ENCODE measurements at regions not wholly inside any gene's neighbourhood (a gene's known extent, or its start where the extent isn't known, plus 50 kb on each side); places are given as distances from the start of the nearest gene placed in this dataset.

DNA sequence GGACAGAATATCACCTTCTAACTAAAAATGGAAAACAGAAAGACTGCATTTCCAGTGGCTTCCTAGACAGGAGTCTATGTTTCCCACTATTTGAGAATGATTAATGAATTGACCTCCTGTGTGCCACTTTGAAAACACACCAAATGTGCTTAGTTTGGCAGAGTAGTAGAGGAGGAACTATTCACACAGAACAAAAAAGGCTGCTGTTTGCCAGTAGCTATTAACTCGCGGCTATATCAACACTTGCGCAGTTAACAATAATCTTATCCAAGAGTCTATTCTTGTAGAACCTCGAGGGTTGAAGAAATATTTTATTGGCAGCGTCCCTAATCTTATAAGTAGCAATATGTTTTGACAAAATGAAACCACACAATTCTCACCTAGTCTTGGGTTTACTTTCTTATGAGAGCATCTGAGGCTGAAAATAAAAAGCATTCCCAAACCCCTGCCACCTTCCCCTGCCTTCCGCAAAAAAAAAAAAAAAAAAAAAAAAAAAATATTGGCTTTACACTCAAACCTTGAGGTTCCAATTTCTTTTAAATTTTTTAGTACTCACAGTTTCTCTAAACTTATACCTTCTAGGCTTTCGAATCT is 127.3 kb upstream of the FLRT2 start:
- no peak for DNase-seq

DNA sequence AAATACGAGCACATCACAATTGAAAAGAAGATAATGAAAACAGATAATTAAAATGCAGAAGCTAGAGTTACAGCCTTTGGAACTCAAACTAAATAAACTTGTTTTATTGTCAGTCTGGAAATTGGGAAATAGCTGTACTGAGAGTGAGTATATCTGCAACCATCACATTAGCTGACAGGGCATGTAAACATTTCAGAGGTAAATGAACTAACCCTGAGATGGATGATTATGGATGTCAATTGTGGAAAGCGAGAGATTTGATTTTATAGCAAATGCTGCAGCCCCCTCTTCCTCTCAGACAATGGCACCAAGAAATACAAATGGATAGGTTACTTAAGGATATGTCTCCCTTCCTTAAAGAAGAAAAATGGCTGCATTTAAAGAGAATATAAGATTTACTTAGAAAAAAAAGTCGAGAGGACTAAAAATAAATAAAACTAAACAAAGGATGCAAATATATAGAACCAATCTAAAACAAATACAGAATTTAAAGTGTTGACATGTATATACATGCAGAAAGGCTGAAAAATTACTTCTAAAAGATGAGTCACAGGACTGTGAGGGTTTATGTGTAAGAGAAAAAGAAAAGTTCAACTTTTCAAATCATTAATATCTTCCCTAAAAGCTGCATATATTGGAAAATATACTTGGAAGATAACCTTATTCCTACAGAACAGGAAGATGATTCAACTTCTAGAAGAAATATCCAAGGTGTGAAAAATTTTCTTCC is 120.3 kb upstream of the FLRT2 start:
- no peak for DNase-seq

DNA sequence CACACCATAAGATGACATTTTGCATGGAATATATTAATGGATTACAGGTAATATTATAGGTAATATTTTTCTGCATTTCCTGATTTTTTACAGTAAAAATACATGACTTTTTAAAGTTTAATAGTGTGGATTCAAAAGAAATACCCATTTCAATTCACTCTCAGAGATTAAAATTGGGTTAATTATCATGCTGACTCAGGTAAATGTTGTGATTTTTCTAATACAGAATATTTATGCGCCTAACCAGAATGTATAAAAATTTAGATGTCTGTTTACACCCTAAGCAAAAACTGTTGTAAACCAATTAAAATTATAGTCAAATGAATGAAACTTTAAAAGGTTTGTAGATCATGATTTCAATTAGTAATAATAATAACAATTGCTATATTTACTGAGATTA is 117.2 kb upstream of the FLRT2 start:
- DNase-seq, result no peak

DNA sequence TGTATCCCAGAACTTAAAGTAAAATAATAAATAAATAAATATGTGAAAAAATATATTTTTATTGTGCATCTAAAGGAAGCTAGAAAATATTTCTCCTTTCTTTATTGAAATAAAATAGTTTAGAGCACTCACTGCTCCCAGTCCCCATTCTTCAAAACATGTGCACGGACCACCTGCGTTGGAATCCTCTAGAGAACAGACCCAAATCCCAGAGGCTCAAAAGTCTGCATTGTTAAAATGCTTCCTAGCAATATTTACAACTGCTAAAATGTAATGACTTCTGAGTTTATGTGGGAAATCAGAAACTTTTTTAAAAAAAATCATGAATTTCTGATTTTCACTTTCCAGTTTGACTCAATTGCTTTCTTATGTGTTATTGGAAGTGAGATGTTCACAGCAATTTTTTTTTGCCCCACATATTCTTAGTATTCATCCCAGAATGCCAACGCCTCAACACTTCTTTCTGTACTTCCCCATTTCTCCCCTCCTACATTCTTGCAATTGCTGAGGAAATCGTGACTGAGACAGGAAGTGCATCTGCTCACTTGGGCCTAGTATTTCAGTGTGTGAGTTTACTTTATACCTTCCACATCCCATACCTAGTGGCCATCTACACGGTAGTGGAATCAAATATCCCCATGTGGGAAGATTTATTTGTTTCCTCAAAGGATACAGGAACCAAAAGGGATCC is 116.0 kb upstream of the FLRT2 start:
- DNase-seq, result no peak

DNA sequence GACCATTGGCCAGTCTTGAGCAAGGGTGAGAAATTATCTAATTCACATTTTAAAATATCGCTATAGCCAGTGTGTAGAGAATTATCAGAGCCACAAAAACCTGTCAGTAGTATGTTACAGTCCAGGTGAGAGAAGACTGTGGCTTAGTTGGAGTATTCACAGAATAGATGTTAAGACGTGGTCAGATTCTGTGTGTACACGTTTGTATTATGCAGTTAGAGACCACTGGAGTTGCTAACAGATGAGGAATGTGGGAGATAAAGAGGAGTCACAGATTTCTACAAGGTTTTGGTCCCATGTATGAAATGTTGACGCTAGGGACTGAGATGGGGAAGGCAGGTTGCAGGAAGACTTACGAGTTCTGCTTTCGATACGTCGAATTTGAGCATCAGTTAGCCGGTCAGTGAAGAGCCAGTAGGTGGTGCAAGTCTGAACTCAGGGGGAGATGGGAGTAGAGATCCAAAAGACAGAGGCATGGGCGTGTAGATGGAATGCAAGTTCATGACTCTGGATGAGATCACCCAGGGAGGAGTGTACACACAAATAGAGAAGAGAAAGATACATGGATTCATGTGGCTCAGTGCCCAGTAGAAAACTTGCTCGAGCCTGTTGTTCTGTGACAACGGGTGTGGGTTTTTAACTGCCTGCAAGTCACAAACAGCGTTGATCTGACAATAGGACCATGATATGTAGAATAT is 114.8 kb upstream of the FLRT2 start:
- no peak for DNase-seq

DNA sequence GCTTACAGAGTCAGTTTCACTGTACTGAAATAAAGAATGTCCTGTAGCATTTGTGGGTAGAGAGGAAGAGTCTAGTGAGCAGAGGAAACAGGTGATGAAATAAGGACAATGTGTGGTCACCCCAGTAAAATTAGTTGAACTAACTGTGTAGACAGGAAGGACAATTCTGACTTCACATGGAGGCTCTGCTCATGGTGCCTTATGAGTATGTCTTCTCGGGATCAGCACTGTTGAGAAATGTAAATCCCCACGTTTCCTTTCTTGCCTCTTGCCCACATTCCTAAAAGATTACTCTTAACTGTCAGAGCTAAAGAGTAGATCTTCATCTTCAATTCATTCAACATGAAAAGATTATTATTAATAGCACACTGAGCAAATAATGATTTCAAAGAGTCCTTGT is 113.2 kb upstream of the FLRT2 start:
- DNase-seq, result no peak

DNA sequence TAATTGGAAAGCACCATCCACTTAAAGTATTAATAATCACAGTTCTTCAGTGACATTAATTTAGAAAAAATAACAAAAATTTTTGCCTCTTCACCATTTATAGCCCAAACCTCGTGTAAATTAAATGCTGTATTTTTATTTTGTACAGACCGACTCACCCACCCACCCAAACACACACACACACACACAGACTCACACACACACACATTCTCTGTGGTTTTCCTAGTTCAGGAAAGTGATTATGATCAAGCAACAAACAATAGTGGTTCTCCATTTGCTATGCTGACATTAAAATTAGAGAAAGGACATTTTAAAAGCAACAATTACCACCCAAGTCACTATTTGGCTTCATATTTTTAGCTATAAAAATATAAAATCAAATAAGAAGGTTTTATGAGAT is 112.5 kb upstream of the FLRT2 start:
- DNase-seq, result no peak

DNA sequence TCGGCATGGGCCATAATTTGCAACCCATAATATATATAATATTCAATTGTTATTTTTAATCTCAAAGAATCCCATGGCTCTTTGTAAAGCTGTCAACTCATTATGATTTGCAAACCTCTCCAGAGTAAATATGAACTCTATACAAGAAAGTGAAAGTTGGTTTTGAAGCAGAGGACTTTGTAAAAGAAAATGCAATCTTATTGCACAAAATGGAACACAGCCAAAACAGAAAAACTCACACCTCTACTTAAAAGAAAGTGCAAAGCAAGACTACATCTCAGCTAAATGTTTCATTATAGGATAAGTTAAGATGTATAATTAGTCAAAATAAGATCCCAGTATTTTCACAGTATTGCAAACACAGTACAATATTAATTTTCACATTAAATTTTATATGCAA is 111.2 kb upstream of the FLRT2 start:
- no peak for DNase-seq

DNA sequence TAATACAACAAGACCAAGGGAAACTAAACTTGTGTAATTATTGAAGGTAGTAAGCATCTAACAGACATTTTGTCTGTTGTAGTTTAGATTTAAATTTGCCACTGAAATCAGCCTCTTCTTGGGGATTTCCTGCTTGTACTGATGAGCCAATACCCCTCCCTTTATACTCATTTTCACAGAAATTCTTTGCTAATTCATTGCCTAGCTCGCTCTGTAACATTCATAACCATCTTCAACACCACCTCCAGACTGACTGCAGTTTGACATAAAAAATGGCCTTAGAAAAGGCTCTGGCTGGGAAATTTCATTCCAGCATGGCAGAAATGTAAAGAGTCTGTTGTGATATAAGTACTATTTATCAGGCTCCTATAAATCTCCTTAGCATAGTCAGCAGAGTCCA is 109.7 kb upstream of the FLRT2 start:
- DNase-seq, result no peak

DNA sequence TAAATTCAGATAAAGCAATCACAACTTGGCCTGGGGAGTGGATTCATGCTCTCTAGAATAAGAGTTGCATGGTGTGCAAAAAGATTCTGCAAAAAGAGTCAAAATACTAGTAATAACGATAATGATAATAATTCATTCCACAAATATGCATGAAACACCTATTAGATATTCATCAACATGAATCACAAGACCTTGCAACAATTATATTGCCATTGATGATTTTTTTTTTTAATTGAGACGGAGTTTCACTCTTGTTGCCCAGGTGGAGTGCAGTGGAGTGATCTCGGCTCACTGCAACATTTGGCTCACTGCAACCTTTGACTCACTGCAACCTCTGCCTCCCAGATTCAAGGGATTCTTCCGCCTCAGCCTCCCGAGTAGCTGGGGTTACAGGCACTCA is 109.2 kb upstream of the FLRT2 start:
- no peak for DNase-seq

DNA sequence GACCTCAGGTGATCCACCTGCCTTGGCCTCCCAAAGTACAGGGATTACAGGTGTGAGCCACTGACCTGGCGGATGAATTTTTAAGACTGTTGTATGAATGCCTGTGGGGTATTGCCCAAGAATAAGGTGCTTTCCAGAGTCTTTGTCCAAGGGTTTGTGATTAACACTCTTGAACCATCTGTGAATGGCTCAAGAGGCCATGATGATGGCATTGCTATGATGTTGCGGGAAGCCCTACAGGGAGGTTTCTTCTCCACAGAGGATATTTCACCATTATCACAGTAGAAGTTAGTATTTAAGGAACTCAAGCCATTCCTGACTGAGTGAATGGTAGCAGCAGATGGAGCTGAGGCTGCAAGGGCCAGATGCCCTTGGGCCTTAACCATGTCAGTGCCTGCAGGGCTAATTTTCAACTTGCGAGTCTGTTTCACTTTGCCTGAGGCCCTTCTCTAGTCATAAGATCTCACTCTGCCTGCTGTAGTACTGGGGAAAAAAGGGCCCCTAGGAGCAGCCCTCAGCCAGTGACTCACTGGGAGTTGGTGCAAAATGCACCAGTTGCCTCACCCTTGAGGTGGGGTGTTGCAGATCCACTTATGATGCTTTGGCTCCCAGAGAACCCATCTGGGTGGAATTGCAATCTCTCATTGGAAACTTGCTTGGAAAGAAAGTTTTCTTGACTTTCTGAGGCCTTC is 108.6 kb upstream of the FLRT2 start:
- no peak for DNase-seq

DNA sequence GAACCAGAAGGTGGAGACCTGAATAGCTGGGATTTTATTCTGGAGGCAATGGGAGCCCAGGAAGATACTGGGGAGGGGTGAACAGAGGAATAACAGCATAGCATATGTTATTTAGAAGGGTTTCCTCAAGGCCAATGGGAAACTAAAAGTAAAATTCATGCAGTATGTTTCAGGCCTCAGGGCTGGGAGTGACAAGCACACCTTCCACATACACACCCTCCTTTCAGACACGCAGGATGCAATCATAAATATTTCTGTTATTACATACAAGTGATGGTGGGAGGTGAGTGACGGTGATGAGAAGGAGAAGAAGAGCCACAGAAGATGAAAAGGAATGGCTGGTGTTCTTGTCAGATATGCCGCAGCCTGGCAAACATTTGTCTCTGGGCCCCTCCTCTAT is 106.1 kb upstream of the FLRT2 start:
- DNase-seq, result no peak

DNA sequence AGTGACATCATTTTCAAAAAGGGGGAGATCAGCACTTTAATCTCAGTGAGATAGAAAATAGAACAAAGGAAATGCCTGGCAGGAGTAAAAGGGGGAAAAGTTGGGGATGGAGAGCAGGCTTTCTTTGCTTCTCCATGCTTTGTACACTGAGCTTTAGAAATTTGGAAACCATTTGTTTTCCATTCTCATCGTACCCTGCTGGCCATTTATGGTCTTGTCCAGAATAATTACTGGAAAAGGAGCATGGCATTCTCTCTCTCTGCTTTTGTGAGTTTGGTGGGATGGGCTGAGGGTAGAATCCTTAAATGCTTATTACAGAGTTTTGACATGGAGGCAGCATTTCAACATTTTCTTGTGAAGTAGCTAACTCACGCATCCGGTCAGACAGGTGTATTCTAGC is 104.4 kb upstream of the FLRT2 start:
- DNase-seq, result no peak

DNA sequence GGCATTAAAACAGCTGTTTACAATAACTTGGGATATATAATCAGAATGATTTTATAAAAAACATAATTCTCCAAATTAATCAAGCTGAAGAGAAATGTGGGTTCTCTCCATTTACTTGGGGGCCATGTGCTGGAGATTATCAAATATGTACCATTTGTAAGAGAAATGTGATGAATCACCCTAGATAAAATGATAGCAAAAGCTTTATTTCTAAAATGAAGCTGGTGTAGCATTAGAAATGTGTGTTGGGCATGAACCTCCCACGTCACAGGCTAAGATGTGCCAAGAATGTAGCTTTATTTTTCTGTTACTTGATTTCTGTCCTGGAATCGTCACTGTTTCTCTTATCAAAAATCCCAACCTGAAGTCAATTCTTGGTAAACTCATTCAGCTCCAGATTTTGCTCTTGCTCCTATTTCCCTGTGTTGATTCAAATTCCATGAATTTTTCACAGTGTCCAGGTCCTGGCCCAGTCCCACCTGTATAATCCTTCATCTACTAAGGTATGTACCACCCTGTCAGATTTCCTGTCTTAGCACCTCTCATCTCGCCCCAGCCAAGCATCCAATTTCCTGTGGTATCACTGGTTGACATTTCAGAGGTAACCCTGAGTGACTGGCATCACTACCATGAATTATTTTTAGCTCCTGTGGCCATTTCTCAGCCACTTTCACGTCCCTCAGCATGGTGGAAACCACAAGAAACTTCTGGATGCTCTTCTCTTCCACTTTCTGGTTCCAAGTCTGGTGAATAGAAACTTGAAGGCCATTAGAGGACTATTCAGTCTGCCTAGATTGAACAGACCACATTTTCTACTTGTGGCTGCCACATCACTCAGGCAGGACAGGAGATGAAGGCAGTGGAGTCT is 103.6 kb upstream of the FLRT2 start:
- no peak for DNase-seq

DNA sequence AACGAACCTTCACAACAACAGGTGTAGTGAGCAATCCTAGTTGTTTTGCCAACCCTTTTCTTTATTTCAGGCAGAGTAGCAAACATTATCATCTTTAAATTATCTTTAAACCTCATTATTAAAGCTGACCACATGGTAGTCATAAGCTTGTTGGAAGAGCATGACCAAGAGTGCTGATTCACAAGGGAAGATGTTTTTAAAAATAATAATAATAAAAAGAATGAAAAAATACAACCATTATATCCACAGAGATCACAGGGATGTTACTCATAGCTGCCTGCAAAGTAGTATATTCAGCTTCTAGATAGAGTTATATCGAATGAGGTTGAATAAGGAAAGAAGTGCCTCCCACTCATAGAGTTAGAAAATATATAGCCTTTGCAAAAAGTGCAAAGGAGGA is 101.0 kb upstream of the FLRT2 start:
- no peak for DNase-seq

DNA sequence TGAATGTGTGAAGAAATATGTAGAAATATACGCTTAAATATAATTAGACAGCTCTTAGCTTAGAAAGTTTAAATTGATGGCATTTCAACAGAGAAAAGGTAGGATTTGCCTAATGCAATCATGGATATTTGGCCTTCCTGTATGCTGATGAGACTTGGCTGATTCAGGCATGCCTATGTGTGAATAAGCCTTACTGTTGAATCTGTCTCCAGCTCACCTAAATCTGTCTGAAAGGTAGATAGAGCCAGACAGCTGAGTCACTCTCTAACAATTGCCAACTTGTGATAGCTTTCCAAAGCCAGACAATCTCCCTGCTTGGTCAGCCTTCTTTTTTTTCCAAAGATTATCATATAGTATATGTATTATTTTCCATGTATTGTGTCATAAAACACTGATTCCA is 92.8 kb upstream of the FLRT2 start:
- no peak for DNase-seq

DNA sequence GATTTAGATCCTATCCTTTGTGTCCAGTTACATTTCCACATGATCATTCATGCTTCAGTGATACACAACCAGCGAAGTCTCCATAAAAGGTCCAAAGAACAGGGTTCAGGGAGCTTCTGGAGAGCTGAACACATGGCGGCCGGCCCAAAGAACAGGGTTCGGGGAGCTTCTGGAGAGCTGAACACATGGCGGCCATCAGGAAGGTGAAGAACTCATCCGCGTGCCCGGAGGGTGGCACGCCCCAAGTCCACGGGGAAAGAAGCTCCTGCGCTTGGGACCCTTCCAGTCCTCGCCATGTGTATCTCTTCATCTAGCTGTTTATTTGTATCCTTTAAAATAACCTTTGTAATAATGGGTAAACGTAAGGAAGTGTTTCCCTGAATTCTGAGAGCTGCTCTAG is 91.9 kb upstream of the FLRT2 start:
- DNase-seq, result no peak

DNA sequence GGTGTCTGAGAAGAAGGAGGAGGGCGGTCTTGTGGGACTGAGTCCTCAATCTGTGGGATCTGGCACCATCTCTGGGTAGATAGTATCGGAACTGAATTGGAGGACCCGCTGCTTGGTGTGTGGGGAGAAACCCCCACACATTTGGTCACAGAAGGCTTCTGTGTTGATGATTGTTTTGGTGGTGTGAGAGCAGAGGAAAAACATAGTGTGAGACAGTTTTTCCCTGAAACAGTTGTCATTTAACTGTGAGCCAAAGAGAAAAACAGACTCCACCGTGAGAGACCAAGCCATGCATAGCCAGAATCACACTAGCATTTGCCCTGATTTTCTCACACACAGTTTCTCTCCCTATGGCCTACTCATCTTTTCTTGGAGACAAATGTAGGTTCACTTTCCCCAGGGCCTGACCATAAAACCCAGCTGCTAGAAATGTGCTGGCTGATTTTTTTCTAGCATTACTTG is 91.4 kb upstream of the FLRT2 start:
- DNase-seq, result no peak

DNA sequence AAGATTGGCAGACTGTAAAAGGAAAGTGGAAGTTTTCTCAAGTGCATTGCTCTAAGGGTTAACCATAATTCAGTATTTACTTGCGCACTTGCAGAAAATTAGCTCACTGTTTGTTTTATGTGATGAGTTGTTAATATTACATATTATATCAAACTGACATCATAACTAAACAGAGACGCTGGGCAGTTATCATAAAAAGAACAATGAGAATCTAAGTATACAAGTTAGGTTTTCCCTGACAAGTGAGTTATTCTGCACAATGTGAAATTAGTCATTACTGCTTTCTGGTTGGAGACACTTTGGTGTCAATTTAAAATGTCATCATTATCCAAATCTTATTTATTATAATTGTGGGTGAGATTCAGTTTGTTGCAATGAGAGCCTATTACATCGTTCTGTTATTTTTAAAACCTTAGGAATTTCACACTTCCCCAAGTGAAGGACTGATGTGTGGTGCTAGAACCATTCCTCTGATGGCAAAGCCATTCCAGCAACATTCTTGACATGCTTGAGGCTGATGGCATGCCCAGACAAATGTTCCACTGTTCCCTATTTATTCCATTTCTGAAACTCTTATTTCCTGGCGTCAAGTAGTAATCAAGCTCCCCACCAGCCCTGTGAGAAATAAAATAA is 90.1 kb upstream of the FLRT2 start:
- no peak for DNase-seq

DNA sequence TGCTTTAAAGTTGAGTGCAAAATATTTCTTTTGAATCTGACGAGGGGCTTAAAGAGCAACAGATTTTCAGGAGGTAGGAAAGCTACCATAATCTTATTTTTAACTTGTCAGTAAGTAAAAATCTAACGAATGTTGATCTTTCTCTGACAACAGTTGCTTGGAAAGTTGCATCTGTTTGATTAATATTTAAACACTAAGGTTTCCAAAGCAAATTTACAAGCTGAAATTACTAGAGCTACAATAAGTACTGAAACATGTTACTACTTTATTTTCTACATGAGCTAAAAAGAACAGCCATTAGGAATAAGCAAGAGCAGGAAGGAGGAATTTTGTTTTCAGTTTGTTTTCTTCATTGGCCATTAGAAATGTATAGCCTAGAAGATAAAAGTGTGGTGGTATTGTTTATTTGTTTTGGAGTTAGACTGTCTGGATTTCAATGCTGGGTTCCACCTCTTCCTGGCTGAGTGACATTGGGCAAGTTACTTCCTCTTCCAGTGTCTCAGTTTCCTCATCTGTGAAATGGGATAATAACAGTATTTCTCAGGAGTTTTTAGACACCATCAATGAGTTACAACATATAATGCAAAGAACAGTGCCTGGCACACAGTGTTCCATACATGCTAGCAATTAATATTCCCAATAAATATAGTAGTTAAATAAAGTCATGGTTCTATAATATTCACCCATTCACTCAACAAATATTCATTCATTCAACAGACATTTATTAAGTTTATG is 87.9 kb upstream of the FLRT2 start:
- no peak for DNase-seq

DNA sequence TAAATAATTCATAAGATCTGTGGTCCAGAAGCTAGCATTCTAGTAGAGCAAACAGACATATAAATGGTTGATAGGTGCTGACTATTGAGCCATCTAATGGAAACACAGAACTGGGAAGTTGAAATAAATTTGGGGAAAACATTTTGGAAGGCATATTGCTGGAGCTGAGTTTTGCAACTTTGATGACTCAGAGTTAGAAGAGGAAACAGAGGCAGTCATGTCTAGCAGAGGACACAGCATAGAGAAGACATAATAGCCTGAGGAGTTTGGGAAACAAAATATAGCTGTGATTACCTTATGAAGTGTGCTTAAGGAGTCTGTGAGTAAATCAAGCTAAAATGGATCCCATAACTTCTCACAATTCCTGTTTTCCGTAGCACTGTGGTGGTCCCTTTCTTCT is 86.9 kb upstream of the FLRT2 start:
- no peak for DNase-seq

Data from NCI-H510A treated with DMSO at 0.1 percent for 48 hours (cell line).